NCI-H345 (cell line): ENCODE measurements at regions not wholly inside any gene's neighbourhood (a gene's known extent, or its start where the extent isn't known, plus 50 kb on each side); places are given as distances from the start of the nearest gene placed in this dataset.
A peak's percentile ranks its signal among the peaks of the same experiment; 100 is the strongest.

ENCODE experiments used
- DNase-seq: peaks from one replicate; lab custom pipeline; 2025; lab: John Stamatoyannopoulos, UW

DNA sequence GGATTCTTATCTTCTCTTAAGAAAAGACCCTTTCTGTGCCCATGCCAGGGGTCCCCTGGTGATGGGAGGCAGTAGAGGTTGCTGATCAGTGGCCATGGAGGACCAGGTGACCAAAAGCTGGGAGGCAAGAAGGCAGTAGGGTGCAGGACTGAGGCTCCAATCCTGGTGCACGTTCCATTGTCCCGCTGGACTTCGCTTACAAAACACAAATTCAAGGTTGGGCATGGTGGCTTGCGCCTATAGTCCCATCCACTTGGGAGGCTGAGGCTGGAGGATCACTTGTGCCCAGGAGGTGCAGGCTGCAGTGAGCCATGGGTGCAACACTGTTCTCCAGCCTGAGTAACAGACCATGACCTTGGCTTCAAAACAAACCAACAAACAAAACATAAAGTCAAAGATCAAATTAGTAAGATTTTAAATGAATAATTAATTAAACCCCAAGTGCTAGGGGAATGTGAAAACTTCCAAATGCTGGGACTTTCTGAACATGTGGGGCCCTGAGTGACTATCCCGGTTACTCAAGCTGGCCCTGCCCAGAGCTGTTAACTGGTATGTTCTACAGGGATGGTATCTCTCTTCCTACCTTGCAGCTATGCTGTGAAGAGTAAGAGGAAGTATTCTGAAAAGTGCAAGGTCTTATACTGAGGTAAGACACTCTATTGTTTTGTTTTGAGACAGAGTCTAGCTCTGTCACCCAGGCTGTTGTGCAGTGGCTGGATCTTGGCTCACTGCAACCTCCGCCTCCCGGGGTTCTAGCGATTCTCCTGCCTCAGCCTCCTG lies 97.6 kb downstream of the LYZL2 start:
- DNase-seq = no peak

DNA sequence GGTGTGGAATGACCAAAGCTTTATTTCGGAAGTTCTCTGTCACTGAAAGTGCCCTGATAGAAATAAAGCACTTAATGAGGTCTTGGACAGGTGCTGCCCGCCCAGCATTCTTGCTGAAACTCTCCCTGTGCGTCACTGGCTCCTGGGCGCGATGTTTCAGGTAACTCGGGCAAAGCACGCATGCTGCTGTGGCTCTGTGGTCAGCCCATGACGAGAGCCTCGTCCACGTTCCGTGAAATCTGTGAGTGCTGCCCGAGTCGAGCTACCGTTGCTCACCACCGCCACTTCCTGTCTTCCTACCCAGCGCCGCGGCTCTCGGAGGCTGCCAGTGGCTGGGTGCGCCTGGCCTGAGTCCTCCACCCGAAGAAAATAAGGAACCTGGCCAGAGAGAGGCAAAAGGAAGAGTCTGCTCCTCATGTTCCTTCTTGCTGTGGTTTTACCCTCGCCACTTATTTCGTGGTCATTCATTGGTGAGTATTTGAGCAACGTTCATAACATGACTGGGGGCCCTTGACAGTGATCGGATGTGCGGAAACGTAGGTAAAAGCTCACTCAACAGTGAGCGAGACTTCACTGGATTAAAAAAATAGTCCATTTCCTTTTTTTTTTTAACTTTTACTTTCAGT lies 95.5 kb downstream of the MAP3K8 start:
- DNase-seq = no peak

DNA sequence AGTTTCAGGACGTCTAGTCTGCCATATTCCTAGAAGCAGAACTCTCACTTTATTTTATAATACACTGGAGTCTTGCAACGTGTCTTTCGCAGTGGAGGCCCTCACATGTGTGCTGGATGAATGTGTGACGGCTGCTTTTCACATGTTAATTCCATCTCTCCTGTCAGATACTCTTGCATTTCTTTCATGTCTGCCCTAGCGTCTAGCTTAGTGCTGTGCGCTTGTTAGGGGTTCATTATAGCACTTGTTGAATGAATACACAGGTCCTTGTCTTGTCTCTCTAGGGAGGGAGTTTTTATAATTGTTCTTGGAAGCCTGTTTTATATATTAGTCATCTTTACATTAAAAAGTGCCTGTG lies 94.4 kb downstream of the MAP3K8 start:
- no peak for DNase-seq

DNA sequence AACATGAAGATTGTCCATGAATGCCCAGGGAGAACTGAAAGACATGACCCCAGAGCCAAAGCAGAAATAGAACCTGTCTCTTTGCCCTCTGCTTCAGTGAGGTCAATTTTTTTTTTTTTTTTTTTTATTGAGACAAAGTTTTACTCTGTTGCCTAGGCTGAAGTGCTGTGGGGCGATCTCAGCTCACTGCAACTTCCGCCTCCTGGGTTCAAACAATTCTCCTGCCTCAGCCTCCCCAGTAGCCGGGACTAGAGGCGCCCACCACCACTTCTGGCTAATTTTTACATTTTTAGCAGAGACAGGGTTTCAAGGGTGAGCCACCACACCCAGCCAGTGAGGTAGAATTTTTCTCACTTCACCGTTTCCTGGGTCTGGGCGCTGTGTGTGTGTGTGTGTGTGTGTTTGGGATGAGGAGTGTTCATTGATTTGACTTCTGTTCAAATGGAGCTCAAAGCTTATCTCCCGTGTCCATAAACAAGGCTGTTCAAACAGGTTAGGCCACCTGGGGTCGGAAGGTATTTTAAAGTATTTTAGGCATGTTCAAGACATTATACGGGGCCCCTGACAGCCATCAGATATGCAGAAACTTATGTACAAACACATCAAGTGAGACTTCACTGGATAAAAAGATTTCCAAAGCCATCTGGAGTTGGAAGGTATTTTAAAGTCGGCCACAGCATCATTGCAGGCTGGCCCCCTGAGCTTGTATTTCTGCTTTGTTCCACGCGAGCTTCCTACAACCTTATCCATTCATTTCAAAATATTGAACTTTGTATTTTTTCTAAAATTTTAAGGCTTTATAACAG lies 93.8 kb downstream of the MAP3K8 start:
- DNase-seq = peak; percentile 1

DNA sequence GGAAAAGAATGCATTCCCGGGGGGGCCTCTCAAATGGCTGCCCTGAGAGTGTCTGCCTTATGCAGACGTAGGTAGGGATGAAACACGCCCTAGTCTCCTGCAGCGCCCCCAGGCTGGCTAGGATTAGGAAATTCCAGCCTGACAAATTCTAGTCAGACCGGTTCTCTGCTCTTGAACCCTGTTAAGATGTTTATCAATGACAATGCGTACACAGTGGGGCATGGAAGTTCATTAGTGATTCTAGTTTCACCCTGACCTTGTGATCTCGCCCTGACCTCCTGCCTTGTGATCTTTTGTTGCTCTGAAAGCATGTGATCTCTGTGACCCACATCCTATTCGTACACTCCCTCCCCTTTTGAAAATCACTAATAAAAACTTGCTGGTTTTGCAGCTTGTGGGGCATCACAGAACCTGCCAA lies 88.7 kb downstream of the MAP3K8 start:
- DNase-seq = peak; percentile 47

DNA sequence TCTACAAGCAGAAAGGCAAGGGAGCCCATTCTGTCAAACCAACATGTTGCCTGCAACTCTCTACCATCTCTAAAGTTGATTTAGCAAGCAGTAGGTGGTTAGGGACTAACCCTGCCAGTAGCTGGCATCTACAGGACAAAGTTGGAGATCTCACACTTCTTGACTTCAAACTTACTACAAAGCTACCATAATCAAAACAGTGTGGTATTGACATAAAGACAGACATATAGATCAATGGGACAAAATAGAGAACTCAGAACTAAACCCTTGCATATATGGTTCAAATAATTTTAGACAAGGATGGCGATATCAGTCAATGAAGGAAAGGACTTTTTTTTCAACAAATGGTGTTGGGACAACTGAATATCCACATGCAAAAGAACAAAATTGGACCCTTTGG lies 84.9 kb downstream of the MAP3K8 start:
- no peak for DNase-seq
